HepG2 (cell line): ENCODE measurements at regions not wholly inside any gene's neighbourhood (a gene's known extent, or its start where the extent isn't known, plus 50 kb on each side); places are given as distances from the start of the nearest gene placed in this dataset.

Experiments used
- MAFK ChIP-seq, 2 experiments: IDR thresholded peaks in 1 of 2; conservative IDR thresholded peaks in 1 of 2; 2 replicates each; pipeline ENCODE4 v1.6.1; 2011; ENCODE audit warnings: improper control_type of control experiment in 2 of 2, low read length in 2 of 2
- MAX ChIP-seq: IDR thresholded peaks from 2 replicates; pipeline ENCODE4 v1.6.1; 2012; ENCODE audit warnings: inconsistent platforms
- MLX ChIP-seq: IDR thresholded peaks from 2 replicates; pipeline ENCODE4 v1.6.1; 2016
- SIX4 ChIP-seq: sonication (generic); formaldehyde crosslinking; IDR thresholded peaks from 2 replicates; pipeline ENCODE4 v1.4.0; 2020; ENCODE audit warnings: missing genetic modification reagents
- ZBTB4 ChIP-seq: sonication (generic); formaldehyde crosslinking; IDR thresholded peaks from 2 replicates; pipeline ENCODE4 v1.4.0; 2020; ENCODE audit warnings: missing genetic modification reagents, mild to moderate bottlenecking, borderline replicate concordance
- ZNF367 ChIP-seq: sonication (generic); formaldehyde crosslinking; IDR thresholded peaks from 2 replicates; pipeline ENCODE4 v1.4.0; 2020; ENCODE audit warnings: missing genetic modification reagents, borderline replicate concordance
- ZNF761 ChIP-seq: sonication (generic); formaldehyde crosslinking; conservative IDR thresholded peaks from 2 replicates; pipeline ENCODE4 v1.4.0; 2020; ENCODE audit warnings: mild to moderate bottlenecking, missing genetic modification reagents

GRCh38 chr7:94253686-94254085 is 141.0 kb upstream of the COL1A2 start:
- no peak for TF ChIP-seq ZBTB4
- TF ChIP-seq MAFK (conservative IDR thresholded peaks at IDR 0.05 in 1 of 2, IDR thresholded peaks at IDR 0.05 in 1 of 2; ENCODE audit: low read length in 2 of 2), result no peak
- TF ChIP-seq MLX (CRISPR knock-in tag), result no peak
- TF ChIP-seq MAX, result no peak
- TF ChIP-seq SIX4, result no peak
- TF ChIP-seq ZNF761 (CRISPR knock-in tag), result no peak
- TF ChIP-seq ZNF367, result no peak
